ENCODE measurements at regions not wholly inside any gene's neighbourhood (a gene's known extent, or its start where the extent isn't known, plus 50 kb on each side); places are given as distances from the start of the nearest gene placed in this dataset.

- TF ChIP-seq POLR2A (IDR thresholded peaks at IDR 0.05; ENCODE audit: low read length) (no peak), GATA1 (IDR thresholded peaks at IDR 0.05; ENCODE audit: low read depth, low read length) (no peak)
These were observed 161.5 kb downstream of the FOXL1 start for GRCh38 chr16:86739808-86740207.

All from erythroblast (primary cell).